ENCODE measurements at regions not wholly inside any gene's neighbourhood (a gene's known extent, or its start where the extent isn't known, plus 50 kb on each side); places are given as distances from the start of the nearest gene placed in this dataset.

- DNase-seq = no peak
Measured at GRCh38 chr22:27614006-27614649, 187.4 kb downstream of the MN1 start.

- no peak for DNase-seq
Measured at GRCh38 chr22:27614650-27615007, 186.9 kb downstream of the MN1 start.

- no peak for DNase-seq
Measured at GRCh38 chr22:27615408-27615807, 186.1 kb downstream of the MN1 start.

GRCh38 chr22:27616033-27616432 is 185.5 kb downstream of the MN1 start:
- DNase-seq = no peak

- no peak for DNase-seq
Measured at GRCh38 chr22:27617214-27617881, 184.2 kb downstream of the MN1 start.

- no peak for DNase-seq
Measured at GRCh38 chr22:27620367-27621154, 181.0 kb downstream of the MN1 start.

GRCh38 chr22:27621486-27622070 is 180.0 kb downstream of the MN1 start:
- no peak for DNase-seq

- no peak for DNase-seq
Measured at GRCh38 chr22:27624042-27624441, 177.5 kb downstream of the MN1 start.

- no peak for DNase-seq
Measured at GRCh38 chr22:27624705-27625104, 176.9 kb downstream of the MN1 start.

GRCh38 chr22:27625769-27626674 is 175.5 kb downstream of the MN1 start:
- no peak for DNase-seq

- no peak for DNase-seq
Measured at GRCh38 chr22:27626675-27627443, 174.7 kb downstream of the MN1 start.

- DNase-seq = no peak
Measured at GRCh38 chr22:27627444-27627833, 174.1 kb downstream of the MN1 start.

GRCh38 chr22:27627901-27628300 is 173.7 kb downstream of the MN1 start:
- DNase-seq = no peak

GRCh38 chr22:27628341-27628740 is 173.2 kb downstream of the MN1 start:
- DNase-seq = no peak

- DNase-seq = no peak
Measured at GRCh38 chr22:27628891-27629631, 172.5 kb downstream of the MN1 start.

GRCh38 chr22:27629908-27630673 is 171.5 kb downstream of the MN1 start:
- no peak for DNase-seq

GRCh38 chr22:27630754-27631153 is 170.8 kb downstream of the MN1 start:
- DNase-seq = no peak

- no peak for DNase-seq
Measured at GRCh38 chr22:27631641-27632040, 169.9 kb downstream of the MN1 start.

GRCh38 chr22:27632451-27633295 is 168.9 kb downstream of the MN1 start:
- no peak for DNase-seq
